DND-41 (cell line): ENCODE measurements at regions not wholly inside any gene's neighbourhood (a gene's known extent, or its start where the extent isn't known, plus 50 kb on each side); places are given as distances from the start of the nearest gene placed in this dataset.

Source experiments
- ATAC-seq: fragments of 200-7000 bp; cut with Tn5 transposase; 3 replicates; pipeline ENCODE4 v1.9.1; 2021; ENCODE audit warnings: low read depth; ENCODE audit not compliant: insufficient read depth
- DNase-seq: peaks from one replicate; pipeline ENCODE4 v3.0.0-alpha.2; 2020
- H2AFZ ChIP-seq: 2 replicates; pipeline ENCODE4 v1.6.0; 2012; ENCODE audit warnings: low read depth, low read length
- H3K27ac ChIP-seq: 2 replicates; pipeline ENCODE4 v1.5.1; 2012; ENCODE audit warnings: low read length, inconsistent platforms
- H3K27me3 ChIP-seq: fragments of 200-600 bp; sonication (generic); 2 replicates; pipeline ENCODE4 v1.6.0; 2012; ENCODE audit warnings: low read length, mild to moderate bottlenecking, inconsistent platforms; ENCODE audit not compliant: insufficient read depth, poor library complexity
- H3K36me3 ChIP-seq: 2 replicates; pipeline ENCODE4 v1.5.1; 2012; ENCODE audit warnings: low read length, inconsistent platforms; ENCODE audit not compliant: insufficient read depth
- H3K4me1 ChIP-seq: 2 replicates; pipeline ENCODE4 v1.5.1; 2012; ENCODE audit warnings: mild to moderate bottlenecking, low read length; ENCODE audit not compliant: insufficient read depth
- H3K4me2 ChIP-seq: 2 replicates; pipeline ENCODE4 v1.6.0; 2012; ENCODE audit warnings: mild to moderate bottlenecking, moderate library complexity, low read length, inconsistent platforms; ENCODE audit not compliant: insufficient read depth
- H3K4me3 ChIP-seq, 2 experiments: fragments of 200-600 bp in 1 of 2; shearing (Covaris generic) in 1 of 2; 2 replicates each; pipeline ENCODE4 v1.5.1; 2012 to 2016; ENCODE audit warnings: inconsistent platforms in 2 of 2, low read length in 2 of 2, mild to moderate bottlenecking in 2 of 2, low read depth in 1 of 2, moderate library complexity in 1 of 2
- H3K79me2 ChIP-seq: 2 replicates; pipeline ENCODE4 v1.6.0; 2012; ENCODE audit warnings: low read length, inconsistent platforms; ENCODE audit not compliant: insufficient read depth
- H3K9ac ChIP-seq: 2 replicates; pipeline ENCODE4 v1.6.0; 2012; ENCODE audit warnings: low read depth, mild to moderate bottlenecking, inconsistent platforms, low read length, moderate library complexity
- H3K9me3 ChIP-seq: 2 replicates; pipeline ENCODE4 v1.5.1; 2012; ENCODE audit warnings: low read length, moderate library complexity, mild to moderate bottlenecking, inconsistent platforms; ENCODE audit not compliant: insufficient read depth, severe bottlenecking
- H4K20me1 ChIP-seq: 2 replicates; pipeline ENCODE4 v1.6.0; 2012; ENCODE audit warnings: low read length; ENCODE audit not compliant: insufficient read depth
- CTCF ChIP-seq: IDR thresholded peaks from 2 replicates; pipeline ENCODE4 v1.5.1; 2012; ENCODE audit warnings: borderline replicate concordance, low read length, moderate library complexity, mild to moderate bottlenecking; ENCODE audit not compliant: poor library complexity, severe bottlenecking; ENCODE audit errors: extremely low read depth
- EZH2 ChIP-seq: IDR thresholded peaks from 3 replicates; pipeline ENCODE4 v1.6.1; 2012; ENCODE audit warnings: borderline replicate concordance, low read depth, mild to moderate bottlenecking, moderate library complexity, low read length, inconsistent platforms; ENCODE audit not compliant: severe bottlenecking

GRCh38 chr5:93078082-93079038, 502.7 kb downstream of the NR2F1-AS1 start:
- Histone ChIP-seq H3K4me1 (no peaks in the 10 kb centered on the region), H3K27ac (no peak overlapping the region), H3K4me3 (no peak overlapping the region), H3K36me3 (no peaks in the 10 kb centered on the region), H3K4me2 (no peak overlapping the region), H3K27me3 (no peaks in the 10 kb centered on the region), H3K9ac (no peak overlapping the region), H2AFZ (no peak overlapping the region), H4K20me1 (no peaks in the 10 kb centered on the region), H3K79me2 (no peaks in the 10 kb centered on the region), H3K9me3 (no peaks in the 10 kb centered on the region)
- TF ChIP-seq CTCF (no peak), EZH2 (no peak)
- ATAC-seq = no peak
- DNase-seq = no peak

DNA sequence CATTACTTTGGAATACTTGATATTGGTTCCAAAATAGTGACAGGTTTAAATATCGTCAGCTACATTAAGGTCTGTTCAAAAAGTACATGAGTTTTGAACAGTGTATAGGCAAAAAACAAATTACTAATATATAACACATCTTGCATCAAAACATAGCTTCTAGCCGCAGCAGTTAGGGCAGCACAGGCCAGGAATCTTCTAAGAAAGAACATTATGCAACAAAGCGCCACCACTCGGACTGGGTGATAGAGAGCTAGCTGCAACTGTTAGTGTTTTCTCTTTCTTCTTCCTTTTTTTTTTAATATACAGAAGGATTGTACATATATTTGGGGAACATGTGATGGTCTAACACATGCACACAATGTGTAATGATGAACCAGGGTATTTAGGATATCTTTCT, 504.5 kb downstream of the NR2F1-AS1 start:
- no peak for DNase-seq
- no peaks in the 10 kb centered on the region for H3K36me3 ChIP-seq
- H3K27ac ChIP-seq = no peak overlapping the region
- H3K9ac ChIP-seq = no peak overlapping the region
- H2AFZ ChIP-seq = no peak overlapping the region
- no peak overlapping the region for H3K4me2 ChIP-seq
- no peaks in the 10 kb centered on the region for H4K20me1 ChIP-seq
- no peaks in the 10 kb centered on the region for H3K4me1 ChIP-seq
- no peak overlapping the region for H3K4me3 ChIP-seq
- TF ChIP-seq EZH2 (no peak), CTCF (no peak)
- H3K9me3 ChIP-seq = no peaks in the 10 kb centered on the region
- no peaks in the 10 kb centered on the region for H3K27me3 ChIP-seq
- no peaks in the 10 kb centered on the region for H3K79me2 ChIP-seq
- ATAC-seq = no peak

DNA sequence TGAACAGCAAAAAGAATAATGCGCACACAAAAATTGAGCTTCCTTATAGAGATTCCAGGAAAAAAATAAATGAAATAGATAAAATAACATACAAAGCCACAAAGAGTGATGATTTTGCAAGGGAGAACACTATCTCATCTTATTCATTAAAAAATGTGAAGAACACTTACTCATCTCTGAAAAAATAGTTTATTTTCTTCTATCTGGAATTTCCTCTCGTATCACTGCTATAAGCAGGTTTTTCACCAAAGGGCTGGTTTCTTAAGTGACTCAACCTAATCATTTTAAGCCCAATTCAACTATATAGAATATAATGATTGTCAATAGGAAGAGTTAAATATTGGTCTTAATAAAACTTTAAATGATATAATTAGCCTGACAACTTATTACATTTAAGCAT, 504.9 kb downstream of the NR2F1-AS1 start:
- Histone ChIP-seq H3K4me2 (no peak overlapping the region), H4K20me1 (no peaks in the 10 kb centered on the region), H3K27ac (no peak overlapping the region), H2AFZ (no peak overlapping the region), H3K4me3 (no peak overlapping the region), H3K79me2 (no peaks in the 10 kb centered on the region), H3K27me3 (no peaks in the 10 kb centered on the region), H3K4me1 (no peaks in the 10 kb centered on the region), H3K9ac (no peak overlapping the region), H3K9me3 (no peaks in the 10 kb centered on the region), H3K36me3 (no peaks in the 10 kb centered on the region)
- no peak for ATAC-seq
- TF ChIP-seq CTCF = no peak
- no peak for TF ChIP-seq EZH2
- DNase-seq = no peak
